ENCODE measurements at regions not wholly inside any gene's neighbourhood (a gene's known extent, or its start where the extent isn't known, plus 50 kb on each side); places are given as distances from the start of the nearest gene placed in this dataset.

- TF ChIP-seq CTCF (IDR thresholded peaks at IDR 0.05) = no peak
- TF ChIP-seq POLR2A (IDR thresholded peaks at IDR 0.05) = no peak
These were observed 304.4 kb downstream of the DUSP6 start for GRCh38 chr12:89047856-89048418.

Measured in heart left ventricle (tissue), 13 donors.